BE2C (cell line): ENCODE measurements at regions not wholly inside any gene's neighbourhood (a gene's known extent, or its start where the extent isn't known, plus 50 kb on each side); places are given as distances from the start of the nearest gene placed in this dataset.

Experiments
- DNase-seq: peaks from one replicate; pipeline ENCODE4 v3.0.0-alpha.2; 2020
- H3K27me3 ChIP-seq: fragments of 250-450 bp; sonication (Bioruptor Pico); 2 replicates; pipeline ENCODE4 v1.5.1; 2020; ENCODE audit warnings: mild to moderate bottlenecking
- H3K36me3 ChIP-seq: fragments of 250-450 bp; sonication (Bioruptor Pico); 2 replicates; pipeline ENCODE4 v1.5.1; 2020; ENCODE audit warnings: mild to moderate bottlenecking
- H3K4me1 ChIP-seq: fragments of 250-450 bp; sonication (Bioruptor Pico); 2 replicates; pipeline ENCODE4 v1.5.1; 2020
- H3K4me3 ChIP-seq: 2 replicates; pipeline ENCODE4 v1.5.1; 2011; ENCODE audit warnings: low read depth, low read length
- H3K9me3 ChIP-seq: fragments of 250-450 bp; sonication (Bioruptor Pico); 2 replicates; pipeline ENCODE4 v1.5.1; 2020
- TF ChIP-seq, protein P1 (sequence below): IDR thresholded peaks from 2 replicates; pipeline ENCODE4 v1.5.1; 2012; ENCODE audit warnings: mild to moderate bottlenecking, low read depth, low read length

- Histone ChIP-seq H3K4me3 (no peak overlapping the region), H3K27me3 (no peaks in the 10 kb centered on the region), H3K36me3 (no peaks in the 10 kb centered on the region), H3K9me3 (no peaks in the 10 kb centered on the region), H3K4me1 (no peaks in the 10 kb centered on the region)
- TF ChIP-seq, protein P1, sequence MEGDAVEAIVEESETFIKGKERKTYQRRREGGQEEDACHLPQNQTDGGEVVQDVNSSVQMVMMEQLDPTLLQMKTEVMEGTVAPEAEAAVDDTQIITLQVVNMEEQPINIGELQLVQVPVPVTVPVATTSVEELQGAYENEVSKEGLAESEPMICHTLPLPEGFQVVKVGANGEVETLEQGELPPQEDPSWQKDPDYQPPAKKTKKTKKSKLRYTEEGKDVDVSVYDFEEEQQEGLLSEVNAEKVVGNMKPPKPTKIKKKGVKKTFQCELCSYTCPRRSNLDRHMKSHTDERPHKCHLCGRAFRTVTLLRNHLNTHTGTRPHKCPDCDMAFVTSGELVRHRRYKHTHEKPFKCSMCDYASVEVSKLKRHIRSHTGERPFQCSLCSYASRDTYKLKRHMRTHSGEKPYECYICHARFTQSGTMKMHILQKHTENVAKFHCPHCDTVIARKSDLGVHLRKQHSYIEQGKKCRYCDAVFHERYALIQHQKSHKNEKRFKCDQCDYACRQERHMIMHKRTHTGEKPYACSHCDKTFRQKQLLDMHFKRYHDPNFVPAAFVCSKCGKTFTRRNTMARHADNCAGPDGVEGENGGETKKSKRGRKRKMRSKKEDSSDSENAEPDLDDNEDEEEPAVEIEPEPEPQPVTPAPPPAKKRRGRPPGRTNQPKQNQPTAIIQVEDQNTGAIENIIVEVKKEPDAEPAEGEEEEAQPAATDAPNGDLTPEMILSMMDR: no peak
- no peak for DNase-seq
Observed at GRCh38 chr12:127928615-127929571, 338.1 kb upstream of the TMEM132C start.

- Histone ChIP-seq H3K4me1 (no peaks in the 10 kb centered on the region), H3K4me3 (no peak overlapping the region), H3K36me3 (no peaks in the 10 kb centered on the region), H3K27me3 (no peaks in the 10 kb centered on the region), H3K9me3 (no peaks in the 10 kb centered on the region)
- TF ChIP-seq, protein P1: no peak
- DNase-seq: no peak
Observed at GRCh38 chr12:127930122-127930521, 336.8 kb upstream of the TMEM132C start.

DNA sequence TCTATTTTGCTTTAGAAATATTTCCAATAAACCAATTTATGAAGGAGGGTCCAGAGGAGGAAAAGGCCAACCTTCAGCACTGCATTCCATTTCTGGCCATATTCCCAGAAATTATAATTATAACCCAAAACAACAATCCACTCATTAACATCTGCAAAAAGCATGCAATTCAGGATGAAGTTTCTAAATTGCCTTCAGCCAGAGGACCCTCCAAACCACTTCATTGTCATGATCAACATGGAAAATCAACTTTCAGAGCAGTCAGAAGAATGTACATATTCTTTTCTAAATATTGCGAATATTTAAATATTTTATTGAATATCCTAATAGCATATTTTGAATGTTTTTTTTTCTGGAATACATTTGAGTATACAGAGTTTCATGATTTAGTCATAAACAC, 332.6 kb upstream of the TMEM132C start:
- Histone ChIP-seq H3K27me3 (no peaks in the 10 kb centered on the region), H3K4me1 (no peaks in the 10 kb centered on the region), H3K4me3 (no peak overlapping the region), H3K36me3 (no peaks in the 10 kb centered on the region), H3K9me3 (no peaks in the 10 kb centered on the region; the same call in 1 of the 2 replicates)
- TF ChIP-seq, protein P1: no peak
- DNase-seq: no peak

GRCh38 chr12:127936463-127936862, 330.5 kb upstream of the TMEM132C start:
- TF ChIP-seq, protein P1: no peak
- H3K4me3 ChIP-seq: no peak overlapping the region

GRCh38 chr12:127941332-127941731, 325.6 kb upstream of the TMEM132C start:
- TF ChIP-seq, protein P1: no peak
- H3K4me1 ChIP-seq: no peaks in the 10 kb centered on the region
- DNase-seq: no peak
- no peaks in the 10 kb centered on the region for H3K27me3 ChIP-seq
- H3K9me3 ChIP-seq: no peaks in the 10 kb centered on the region; the same call in 1 of the 2 replicates
- no peaks in the 10 kb centered on the region for H3K36me3 ChIP-seq
- H3K4me3 ChIP-seq: no peak overlapping the region

More at GRCh38 chr12:127936463-127936862, 330.5 kb upstream of the TMEM132C start:
- no peaks in the 10 kb centered on the region for H3K36me3 ChIP-seq
- no peaks in the 10 kb centered on the region for H3K4me1 ChIP-seq
- no peak for DNase-seq
- H3K9me3 ChIP-seq: no peaks in the 10 kb centered on the region; the same call in 1 of the 2 replicates
- no peaks in the 10 kb centered on the region for H3K27me3 ChIP-seq

DNA sequence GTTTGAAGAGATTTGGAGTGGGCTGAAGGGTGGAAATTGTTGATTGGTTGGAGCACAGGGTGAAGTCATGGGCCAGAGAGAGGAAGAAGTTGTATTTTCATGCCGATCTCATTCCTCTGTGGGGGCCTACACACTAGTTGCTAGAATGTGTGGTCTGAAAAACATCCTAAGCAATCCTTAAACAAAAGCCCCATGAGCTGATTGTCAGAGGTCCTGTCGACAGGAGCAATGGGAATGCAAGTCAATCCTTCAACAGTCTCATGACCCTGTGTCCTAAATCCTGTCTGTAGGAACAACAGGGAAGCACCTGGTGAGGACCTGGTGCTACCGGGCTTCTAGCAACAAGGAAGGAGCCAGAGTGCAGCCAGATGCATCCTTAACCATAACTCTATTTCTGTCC, 324.0 kb upstream of the TMEM132C start:
- Histone ChIP-seq H3K4me3 (no peak overlapping the region), H3K27me3 (no peaks in the 10 kb centered on the region), H3K4me1 (no peaks in the 10 kb centered on the region), H3K36me3 (no peaks in the 10 kb centered on the region), H3K9me3 (no peaks in the 10 kb centered on the region; the same call in 1 of the 2 replicates)
- TF ChIP-seq, protein P1: no peak
- DNase-seq: no peak
